Activated naive CD4-positive, alpha-beta T cell treated with anti-CD3 and anti-CD28 coated beads, Interleukin-2, amount 10 ng/mL, durations not matched to agents 7 days and 5 days (primary cell): ENCODE measurements at regions not wholly inside any gene's neighbourhood (a gene's known extent, or its start where the extent isn't known, plus 50 kb on each side); places are given as distances from the start of the nearest gene placed in this dataset.

Source experiments
- CTCF ChIA-PET: fragments of 350-600 bp; sonication (Branson Sonifier 250); formaldehyde crosslinking; loops from one replicate; lab custom pipeline; 2021; ENCODE audit warnings: antibody characterized with exemption; lab: Charles Lee
- DNase-seq: peaks from one replicate; pipeline ENCODE4 v3.0.0-alpha.2; 2020
- H3K27ac Mint-ChIP-seq: one replicate; pipeline ENCODE4 v1.8.0; 2021; ENCODE audit warnings: mild to moderate bottlenecking, moderate library complexity, mixed read lengths
- H3K27me3 Mint-ChIP-seq: one replicate; pipeline ENCODE4 v1.8.0; 2021; ENCODE audit warnings: mild to moderate bottlenecking, mixed read lengths
- H3K36me3 Mint-ChIP-seq: one replicate; pipeline ENCODE4 v1.8.0; 2021; ENCODE audit warnings: mixed read lengths
- H3K4me1 Mint-ChIP-seq: one replicate; pipeline ENCODE4 v1.8.0; 2021; ENCODE audit warnings: mixed read lengths
- H3K4me3 Mint-ChIP-seq: one replicate; pipeline ENCODE4 v1.8.0; 2021; ENCODE audit warnings: mild to moderate bottlenecking, moderate library complexity, mixed read lengths
- H3K9me3 Mint-ChIP-seq: one replicate; pipeline ENCODE4 v1.8.0; 2021; ENCODE audit warnings: mixed read lengths

- no peak overlapping the region for H3K4me3 Mint-ChIP-seq
- no peak for DNase-seq
- H3K27ac Mint-ChIP-seq = no peak overlapping the region
- no peaks in the 10 kb centered on the region for H3K36me3 Mint-ChIP-seq
- peaks cover 30% of the 10 kb centered on the region for H3K27me3 Mint-ChIP-seq
- no peaks in the 10 kb centered on the region for H3K4me1 Mint-ChIP-seq
- H3K9me3 Mint-ChIP-seq = no peaks in the 10 kb centered on the region
- CTCF ChIA-PET = no interaction called here
These were observed 164.2 kb upstream of the MYL2 start for GRCh38 chr12:111084605-111085004.

DNA sequence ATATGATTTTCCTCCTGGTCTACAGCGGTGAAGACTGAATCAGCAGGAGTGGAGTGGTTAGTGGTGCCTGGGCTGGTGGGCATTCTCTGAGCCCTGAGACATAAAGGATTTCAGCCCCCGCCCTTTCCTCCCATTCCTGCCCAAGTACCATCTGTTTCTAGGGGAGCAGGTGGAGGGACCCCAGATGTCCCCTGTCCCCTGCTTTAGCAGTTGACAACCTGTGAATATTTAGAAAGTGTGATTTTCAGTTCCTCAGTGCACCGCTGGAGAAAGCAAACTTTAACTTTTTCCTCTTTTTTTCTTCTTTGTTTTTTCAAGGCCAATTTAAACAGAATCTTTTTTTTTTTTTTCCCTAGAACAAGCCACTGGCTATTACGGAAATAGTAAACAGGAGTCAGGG lies 163.8 kb upstream of the MYL2 start:
- CTCF ChIA-PET = no interaction called here
- no peaks in the 10 kb centered on the region for H3K4me1 Mint-ChIP-seq
- peaks cover 30% of the 10 kb centered on the region for H3K27me3 Mint-ChIP-seq

DNA sequence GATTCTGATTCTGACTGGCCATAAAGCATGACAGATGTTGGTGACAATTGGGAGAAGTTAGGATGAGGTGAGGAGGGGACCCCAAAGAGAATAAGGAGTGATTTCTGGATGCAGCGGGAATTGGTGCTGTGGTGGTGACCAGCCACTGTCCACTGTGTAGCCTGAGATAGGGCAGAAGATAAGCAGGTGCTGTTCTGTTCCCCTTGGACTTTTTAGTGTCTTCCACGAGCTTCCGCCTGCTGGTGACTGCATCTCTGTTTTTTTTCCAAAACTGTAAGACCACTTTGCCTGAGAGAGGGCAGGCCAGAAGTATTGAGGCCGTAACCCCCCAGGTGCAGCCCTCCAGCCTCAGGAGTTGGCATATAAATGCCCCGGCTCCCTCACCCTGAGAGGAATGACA lies 161.2 kb upstream of the MYL2 start:
- Mint-ChIP-seq H3K27ac (no peak overlapping the region), H3K4me3 (no peak overlapping the region), H3K36me3 (no peaks in the 10 kb centered on the region), H3K9me3 (no peaks in the 10 kb centered on the region), H3K27me3 (peaks cover 33% of the 10 kb centered on the region), H3K4me1 (peaks cover 2% of the 10 kb centered on the region)
- no peak for DNase-seq
- CTCF ChIA-PET = no interaction called here

More for the DNA sequence above, 163.8 kb upstream of the MYL2 start:
- Mint-ChIP-seq H3K9me3 (no peaks in the 10 kb centered on the region), H3K4me3 (no peak overlapping the region), H3K36me3 (no peaks in the 10 kb centered on the region), H3K27ac (no peak overlapping the region)
- DNase-seq = no peak

GRCh38 chr12:111078731-111079130 lies 158.4 kb upstream of the MYL2 start:
- Mint-ChIP-seq H3K27me3 (peaks cover 30% of the 10 kb centered on the region), H3K4me3 (no peak overlapping the region), H3K9me3 (no peaks in the 10 kb centered on the region), H3K36me3 (no peaks in the 10 kb centered on the region), H3K27ac (no peak overlapping the region), H3K4me1 (peaks cover 22% of the 10 kb centered on the region)
- DNase-seq = no peak
- CTCF ChIA-PET = no interaction called here

- no peak overlapping the region for H3K4me3 Mint-ChIP-seq
- H3K27me3 Mint-ChIP-seq = peaks cover 17% of the 10 kb centered on the region
- CTCF ChIA-PET = no interaction called here
- H3K9me3 Mint-ChIP-seq = peaks cover 2% of the 10 kb centered on the region
- H3K4me1 Mint-ChIP-seq = peaks cover 37% of the 10 kb centered on the region
- DNase-seq = no peak
- H3K27ac Mint-ChIP-seq = no peak overlapping the region
- H3K36me3 Mint-ChIP-seq = no peaks in the 10 kb centered on the region
These were observed 156.5 kb upstream of the MYL2 start for GRCh38 chr12:111076611-111077451.

GRCh38 chr12:111076199-111076598 lies 155.8 kb upstream of the MYL2 start:
- H3K27ac Mint-ChIP-seq = no peak overlapping the region
- CTCF ChIA-PET = no interaction called here
- DNase-seq = no peak
- H3K4me1 Mint-ChIP-seq = peaks cover 37% of the 10 kb centered on the region
- H3K36me3 Mint-ChIP-seq = no peaks in the 10 kb centered on the region
- peaks cover 2% of the 10 kb centered on the region for H3K9me3 Mint-ChIP-seq
- H3K27me3 Mint-ChIP-seq = peaks cover 11% of the 10 kb centered on the region
- no peak overlapping the region for H3K4me3 Mint-ChIP-seq

DNA sequence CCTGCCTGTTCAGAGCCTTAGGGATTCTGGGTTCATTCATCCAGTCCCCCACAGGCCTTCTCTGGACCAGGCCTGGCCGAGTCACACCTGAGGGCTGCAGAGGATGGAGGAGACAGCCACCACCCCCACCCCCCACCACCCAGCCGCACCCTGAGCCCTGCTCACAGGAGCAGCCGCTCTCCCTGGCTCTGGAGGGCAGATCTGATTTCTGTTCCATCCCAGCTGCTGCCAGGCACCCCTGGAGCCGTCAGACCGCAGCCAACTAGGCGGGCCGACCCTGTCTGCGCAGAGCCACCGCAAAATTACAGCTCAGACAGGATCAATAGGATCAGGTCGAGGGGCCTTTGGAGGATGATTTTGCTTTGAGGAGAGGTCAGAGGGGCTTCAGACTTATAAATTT lies 154.6 kb upstream of the MYL2 start:
- peaks cover 37% of the 10 kb centered on the region for H3K4me1 Mint-ChIP-seq
- DNase-seq = no peak
- H3K27me3 Mint-ChIP-seq = peaks cover 11% of the 10 kb centered on the region
- peak overlapping the region; percentile 61 for H3K4me3 Mint-ChIP-seq
- no peaks in the 10 kb centered on the region for H3K36me3 Mint-ChIP-seq
- CTCF ChIA-PET = no interaction called here
- peak overlapping the region; percentile 83 for H3K27ac Mint-ChIP-seq
- H3K9me3 Mint-ChIP-seq = peaks cover 2% of the 10 kb centered on the region

DNA sequence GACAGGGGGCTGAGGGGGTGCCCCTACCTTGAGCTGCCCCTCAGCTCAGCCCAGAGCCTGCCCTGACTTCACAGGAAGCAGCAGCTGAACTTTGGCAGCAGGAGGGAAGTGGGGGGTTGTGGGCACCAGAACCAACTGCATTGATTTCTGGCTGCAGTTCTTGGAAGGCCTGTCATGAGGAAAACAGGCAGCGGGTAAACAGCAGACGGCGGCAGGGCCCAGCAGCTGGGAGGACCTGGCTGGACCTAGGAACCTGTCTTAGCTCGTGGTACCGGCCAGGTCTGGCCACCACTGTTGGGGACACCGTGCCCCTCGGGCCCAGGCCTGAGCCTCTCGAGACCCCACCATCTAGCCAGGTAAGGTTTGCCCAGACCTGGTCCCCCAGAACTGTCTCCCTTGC lies 154.2 kb upstream of the MYL2 start:
- DNase-seq = peak; percentile 49
- Mint-ChIP-seq H3K4me3 (peak overlapping the region; percentile 61), H3K27me3 (peaks cover 11% of the 10 kb centered on the region), H3K9me3 (peaks cover 2% of the 10 kb centered on the region), H3K4me1 (peaks cover 37% of the 10 kb centered on the region), H3K27ac (peak overlapping the region; percentile 83), H3K36me3 (no peaks in the 10 kb centered on the region)
- CTCF ChIA-PET = no interaction called here

- Mint-ChIP-seq H3K27ac (no peak overlapping the region), H3K9me3 (peaks cover 2% of the 10 kb centered on the region), H3K36me3 (no peaks in the 10 kb centered on the region), H3K27me3 (peaks cover 8% of the 10 kb centered on the region), H3K4me3 (no peak overlapping the region), H3K4me1 (peaks cover 45% of the 10 kb centered on the region)
- DNase-seq = no peak
- CTCF ChIA-PET = no interaction called here
These were observed 153.0 kb upstream of the MYL2 start for GRCh38 chr12:111073370-111073769.

DNA sequence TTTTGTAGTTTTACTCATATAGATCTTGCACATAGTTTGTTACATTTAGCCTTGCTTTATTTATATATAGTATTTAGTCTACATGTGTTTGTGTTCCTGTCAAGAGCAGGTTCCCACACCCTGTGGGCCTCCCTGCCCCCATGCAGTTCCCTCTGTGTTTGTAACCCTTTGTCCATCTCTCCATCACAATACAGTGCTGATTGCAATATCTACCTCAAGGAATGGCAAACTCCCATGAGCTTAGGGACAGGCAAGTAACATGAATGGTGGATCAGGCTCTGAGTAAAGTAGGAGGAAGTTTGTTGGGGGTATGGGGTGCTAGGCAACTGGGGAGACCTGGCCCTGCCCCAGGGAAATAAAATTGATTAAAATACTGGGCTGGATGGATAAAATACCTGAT lies 151.9 kb upstream of the MYL2 start:
- Mint-ChIP-seq H3K4me3 (no peak overlapping the region), H3K36me3 (no peaks in the 10 kb centered on the region), H3K27ac (no peak overlapping the region), H3K4me1 (peaks cover 53% of the 10 kb centered on the region), H3K27me3 (peaks cover 8% of the 10 kb centered on the region), H3K9me3 (peaks cover 2% of the 10 kb centered on the region)
- DNase-seq = no peak
- CTCF ChIA-PET = no interaction called here

DNA sequence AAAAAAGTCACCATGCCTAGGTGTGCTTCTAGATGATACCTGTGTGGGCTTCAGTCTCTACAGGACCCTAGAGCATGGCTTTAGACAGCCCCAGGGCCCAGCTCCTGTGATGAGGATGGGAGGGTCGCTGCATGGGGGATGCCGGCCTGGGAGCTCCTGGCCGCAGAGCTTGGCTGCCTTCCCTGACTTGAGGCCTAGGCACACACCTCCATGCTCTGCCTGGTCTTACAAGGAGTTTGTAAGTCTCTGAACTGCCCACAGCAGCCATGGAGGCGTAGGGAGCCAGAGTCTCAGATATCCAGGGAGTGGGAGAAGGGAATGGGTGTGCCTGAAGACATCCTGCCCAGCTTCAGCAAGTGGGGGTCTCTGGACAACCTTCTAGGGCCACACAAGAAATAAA lies 149.5 kb upstream of the MYL2 start:
- Mint-ChIP-seq H3K9me3 (peaks cover 2% of the 10 kb centered on the region), H3K27me3 (peaks cover 14% of the 10 kb centered on the region), H3K4me3 (no peak overlapping the region), H3K4me1 (peaks cover 44% of the 10 kb centered on the region), H3K36me3 (no peaks in the 10 kb centered on the region), H3K27ac (no peak overlapping the region)
- CTCF ChIA-PET = no interaction called here
- DNase-seq = no peak

- H3K27me3 Mint-ChIP-seq = peaks cover 10% of the 10 kb centered on the region
- peak; percentile 65 for DNase-seq
- CTCF ChIA-PET = interaction anchor here (1.4 kb wide), 1 partner anchor 44 kb away, joined by 3 read pairs; no protein-coding TSS in a partner anchor
- H3K9me3 Mint-ChIP-seq = peaks cover 2% of the 10 kb centered on the region
- peak overlapping the region; percentile 78 for H3K27ac Mint-ChIP-seq
- peaks cover 31% of the 10 kb centered on the region for H3K4me1 Mint-ChIP-seq
- H3K4me3 Mint-ChIP-seq = peak overlapping the region; percentile 39
- no peaks in the 10 kb centered on the region for H3K36me3 Mint-ChIP-seq
These were observed 147.9 kb upstream of the MYL2 start for GRCh38 chr12:111068290-111068689.

- H3K27ac Mint-ChIP-seq = no peak overlapping the region
- CTCF ChIA-PET = no interaction called here
- no peak for DNase-seq
These were observed 147.1 kb upstream of the MYL2 start for GRCh38 chr12:111067498-111067897.

DNA sequence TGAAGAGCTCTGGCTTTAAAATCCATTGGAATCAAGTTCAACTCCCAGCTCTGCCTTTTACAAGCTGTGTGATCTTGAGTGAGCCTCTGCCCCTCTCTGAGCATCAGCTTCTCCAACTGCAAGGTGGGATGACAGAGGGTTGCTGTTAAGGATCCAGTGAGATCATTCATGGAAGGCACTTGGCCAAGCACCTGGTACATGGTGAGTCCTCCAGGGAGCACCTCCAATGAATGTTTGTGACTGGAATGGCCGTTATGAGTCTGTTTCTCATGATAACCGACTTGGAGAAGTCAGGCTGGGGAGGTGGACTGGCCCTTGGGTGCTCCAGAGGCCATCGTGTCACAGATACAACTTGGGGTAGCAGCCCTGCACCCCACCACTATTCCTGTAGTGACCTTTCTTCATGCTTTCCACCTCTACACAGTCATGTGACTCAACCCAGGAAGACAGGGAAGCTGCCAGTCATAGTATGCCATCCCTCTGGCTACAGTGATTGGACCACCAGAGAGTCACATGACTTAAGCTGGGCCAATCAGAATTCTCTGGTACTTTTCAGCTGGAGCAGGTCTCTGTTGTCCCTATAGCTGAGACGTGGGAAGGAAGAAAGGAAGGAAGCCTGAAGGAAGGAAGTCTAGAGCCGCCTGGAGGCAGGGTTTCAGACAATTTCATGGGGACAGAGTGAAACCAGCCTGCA lies 146.5 kb upstream of the MYL2 start:
- H3K27ac Mint-ChIP-seq = no peak overlapping the region
- peaks cover 21% of the 10 kb centered on the region for H3K4me1 Mint-ChIP-seq
- CTCF ChIA-PET = no interaction called here
- peaks cover 6% of the 10 kb centered on the region for H3K27me3 Mint-ChIP-seq
- no peaks in the 10 kb centered on the region for H3K9me3 Mint-ChIP-seq
- H3K36me3 Mint-ChIP-seq = no peaks in the 10 kb centered on the region
- H3K4me3 Mint-ChIP-seq = no peak overlapping the region
- DNase-seq = no peak

More at GRCh38 chr12:111067498-111067897, 147.1 kb upstream of the MYL2 start:
- H3K4me1 Mint-ChIP-seq = peaks cover 23% of the 10 kb centered on the region
- H3K27me3 Mint-ChIP-seq = peaks cover 6% of the 10 kb centered on the region
- peaks cover 2% of the 10 kb centered on the region for H3K9me3 Mint-ChIP-seq
- H3K4me3 Mint-ChIP-seq = no peak overlapping the region
- H3K36me3 Mint-ChIP-seq = no peaks in the 10 kb centered on the region

- no peak overlapping the region for H3K27ac Mint-ChIP-seq
- H3K9me3 Mint-ChIP-seq = no peaks in the 10 kb centered on the region
- peaks cover 14% of the 10 kb centered on the region for H3K27me3 Mint-ChIP-seq
- peaks cover 21% of the 10 kb centered on the region for H3K4me1 Mint-ChIP-seq
- no peak for DNase-seq
- CTCF ChIA-PET = no interaction called here
- H3K36me3 Mint-ChIP-seq = no peaks in the 10 kb centered on the region
- no peak overlapping the region for H3K4me3 Mint-ChIP-seq
These were observed 144.6 kb upstream of the MYL2 start for GRCh38 chr12:111064982-111065381.
